KG1 (cell line): ENCODE measurements at regions not wholly inside any gene's neighbourhood (a gene's known extent, or its start where the extent isn't known, plus 50 kb on each side); places are given as distances from the start of the nearest gene placed in this dataset.
"Not testable (repeated sequence)": the region's sequence is repeated elsewhere in the genome, so short reads cannot be mapped to it uniquely, and the experiment has no call there.

ENCODE experiments used
- DNase-seq: peaks from one replicate; lab custom pipeline; 2025; lab: John Stamatoyannopoulos, UW

DNA sequence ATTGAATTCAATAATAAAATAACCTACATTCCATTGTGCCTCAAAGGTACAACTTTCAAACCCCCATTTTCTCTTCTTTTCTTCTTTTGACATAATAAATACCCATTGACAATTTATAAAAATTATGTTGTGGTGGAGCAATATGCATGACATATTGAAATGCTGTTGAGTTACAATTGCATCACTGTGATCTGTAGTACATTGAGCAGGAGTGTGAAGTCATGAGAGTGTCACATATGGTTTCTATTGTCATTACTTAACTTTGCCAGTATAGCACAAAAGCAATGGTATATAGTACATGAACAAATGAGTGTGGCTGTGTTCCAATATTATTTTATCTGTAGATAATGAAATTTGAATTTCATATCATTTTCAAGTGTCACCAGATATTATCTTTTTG is 441.3 kb downstream of the GJA1 start:
- no peak for DNase-seq

DNA sequence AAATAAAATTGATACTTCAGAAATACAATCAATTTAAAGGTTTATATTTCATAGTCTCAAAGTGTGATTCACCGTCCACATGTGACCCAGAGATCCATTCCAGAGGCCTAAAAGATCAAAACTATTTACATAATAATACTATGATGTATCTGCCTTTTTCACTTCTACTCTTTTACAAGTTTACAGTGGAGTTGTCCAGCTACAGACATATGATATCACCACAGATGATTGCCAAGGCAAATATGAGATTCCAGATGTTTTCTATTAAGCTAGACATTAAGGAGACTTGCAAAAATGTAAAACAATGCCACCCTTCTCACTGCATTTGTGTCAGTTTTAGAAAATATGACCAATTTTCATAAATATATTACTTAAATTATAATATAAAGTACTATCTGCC is 443.7 kb downstream of the GJA1 start:
- no peak for DNase-seq

DNA sequence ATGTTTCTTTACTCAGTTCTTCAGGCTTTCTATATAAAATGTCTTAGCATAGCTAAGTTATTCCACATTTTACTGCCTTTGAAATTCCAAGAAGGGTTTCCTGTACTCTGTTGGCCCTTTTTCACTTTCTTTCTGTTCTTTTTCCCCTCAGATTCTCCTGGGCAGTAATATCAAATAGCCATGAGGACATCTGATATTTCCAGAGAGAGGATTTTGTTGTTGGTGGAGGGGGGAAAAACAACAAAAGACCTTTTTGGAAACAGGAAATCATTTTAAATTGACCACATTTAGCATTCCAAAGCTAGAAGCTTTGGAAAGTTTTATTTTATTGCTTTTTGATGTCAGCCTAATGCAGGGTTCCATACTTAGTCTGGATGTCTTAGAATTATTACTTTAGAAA is 445.4 kb downstream of the GJA1 start:
- DNase-seq = no peak

DNA sequence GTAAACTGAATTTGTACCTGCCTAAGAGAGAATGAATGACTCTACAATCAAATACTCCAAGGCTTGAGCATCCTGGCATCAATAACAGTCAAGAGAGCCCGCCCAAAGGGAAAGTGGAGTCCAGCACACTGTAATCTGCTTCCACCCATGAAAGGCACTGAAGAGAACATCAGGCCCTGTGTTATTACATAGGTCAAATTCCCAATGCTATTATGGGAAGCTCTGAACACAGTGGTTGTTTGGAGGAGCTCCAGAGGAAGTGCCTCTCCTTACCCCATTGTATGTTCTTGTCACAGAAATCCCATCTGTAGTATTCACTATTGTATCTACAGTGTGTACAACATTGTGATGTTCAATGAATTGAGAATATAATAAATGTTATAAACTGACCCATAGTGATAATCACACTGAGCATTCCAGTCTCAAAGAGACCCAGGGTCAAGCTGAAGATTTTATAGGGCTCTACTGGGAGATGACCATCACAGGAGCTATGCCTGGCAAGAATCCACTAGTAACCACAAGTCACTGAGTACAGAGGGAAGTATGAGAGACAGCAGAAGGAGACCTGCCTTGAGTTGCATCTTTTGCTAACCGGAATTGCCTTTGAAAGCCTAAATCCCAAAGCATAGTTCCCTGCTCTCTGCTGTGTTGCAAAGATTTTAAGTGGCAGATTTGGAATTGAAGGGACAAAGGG is 446.7 kb downstream of the GJA1 start:
- DNase-seq = no peak

DNA sequence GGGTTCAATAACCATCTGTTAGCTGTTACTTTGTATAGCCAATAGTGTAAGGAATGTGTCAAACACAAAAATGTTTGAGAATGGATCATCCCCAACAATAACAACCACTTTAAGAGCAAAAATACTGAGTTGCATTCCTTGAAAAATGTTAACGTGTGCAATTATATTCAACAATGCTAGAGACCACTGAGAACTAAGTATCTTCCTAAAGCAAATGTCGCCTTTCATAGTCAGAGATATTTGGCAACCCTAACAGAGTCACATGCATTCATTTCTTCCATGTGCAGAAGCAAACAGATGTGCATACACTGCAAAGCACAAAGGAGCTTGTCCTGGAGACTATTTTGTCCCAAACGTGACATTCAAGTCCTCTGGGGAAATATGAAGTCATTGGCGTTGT is 448.6 kb downstream of the GJA1 start:
- no peak for DNase-seq

DNA sequence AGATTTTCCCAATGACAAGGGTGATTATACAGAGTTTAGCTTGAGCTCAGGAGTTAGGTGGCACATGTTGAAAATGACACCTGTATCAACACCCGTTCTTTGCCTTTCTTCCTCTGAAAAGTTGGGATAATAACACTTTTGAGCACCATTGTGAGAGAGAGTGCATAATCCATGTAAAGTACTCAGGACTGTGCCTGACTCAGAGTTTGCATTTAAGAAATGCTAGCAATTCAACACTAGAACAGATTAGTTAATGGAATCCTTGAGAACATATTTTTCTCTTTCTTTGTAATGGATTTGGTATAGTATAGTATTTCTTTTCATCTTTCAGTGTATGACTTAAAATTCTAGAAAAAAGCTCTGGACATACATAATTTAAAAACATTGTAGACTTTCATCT is 449.2 kb downstream of the GJA1 start:
- no peak for DNase-seq

DNA sequence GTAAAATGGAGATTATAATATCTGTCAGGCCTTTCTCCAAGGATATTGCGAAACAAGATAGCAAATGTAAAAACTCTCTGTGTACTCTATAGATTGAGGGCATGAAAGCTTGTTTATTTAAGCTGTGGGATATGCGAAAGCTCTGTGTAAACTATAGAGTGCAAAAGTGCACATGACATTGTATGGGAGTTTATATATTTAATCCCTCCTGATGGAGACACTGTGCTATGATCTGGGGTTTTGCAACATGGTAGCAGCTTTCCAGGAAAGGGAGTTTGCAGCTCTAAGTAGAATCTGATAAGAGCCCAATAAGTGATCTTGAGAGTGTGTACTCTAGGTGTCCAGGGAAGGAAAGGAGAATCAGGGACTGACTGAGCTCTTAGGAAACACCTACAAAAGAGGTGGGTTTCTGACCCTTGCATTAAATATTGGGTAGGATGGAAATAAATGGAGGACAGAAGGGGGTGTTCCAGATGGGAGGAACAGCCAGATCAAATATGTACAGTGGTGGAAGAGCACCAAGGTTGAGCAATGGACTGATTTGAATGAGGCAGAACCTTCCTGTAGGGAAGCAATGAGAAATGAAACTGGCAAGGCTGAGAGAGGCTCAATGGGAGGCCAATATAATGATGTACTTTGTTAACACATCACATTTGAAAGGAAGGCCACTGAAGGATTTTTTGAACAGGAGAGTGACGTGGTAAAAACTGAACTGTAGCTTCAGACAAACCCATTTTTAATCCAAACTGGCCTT is 450.1 kb downstream of the GJA1 start:
- DNase-seq = no peak

DNA sequence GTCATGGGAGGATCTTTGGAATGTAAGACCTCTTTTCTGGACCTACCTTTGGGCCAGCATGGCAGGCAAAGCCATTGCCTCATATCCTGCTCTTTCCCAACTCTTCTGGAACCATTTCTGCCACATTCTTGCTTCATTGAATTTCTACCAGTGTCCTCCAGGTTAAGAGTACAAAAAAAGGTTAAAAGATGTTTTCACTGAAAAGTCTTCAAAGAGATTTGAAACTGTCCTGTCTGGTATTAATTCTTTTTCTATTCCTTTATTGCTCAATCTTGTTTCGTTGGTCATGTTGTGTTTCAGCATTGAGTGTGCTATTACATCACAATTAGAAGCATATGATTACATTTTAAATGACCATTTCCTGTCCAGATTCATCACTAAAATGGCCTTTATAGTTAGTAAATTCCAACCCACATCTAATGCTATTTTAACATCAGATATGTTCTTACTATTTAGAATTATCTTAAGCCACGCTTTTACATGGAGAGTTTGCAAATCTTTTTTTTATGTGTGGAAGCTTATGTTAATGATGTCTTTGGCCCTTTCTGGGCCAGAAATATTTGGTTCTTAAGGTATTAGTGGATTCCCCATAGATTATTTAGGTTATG is 450.9 kb downstream of the GJA1 start:
- no peak for DNase-seq

DNA sequence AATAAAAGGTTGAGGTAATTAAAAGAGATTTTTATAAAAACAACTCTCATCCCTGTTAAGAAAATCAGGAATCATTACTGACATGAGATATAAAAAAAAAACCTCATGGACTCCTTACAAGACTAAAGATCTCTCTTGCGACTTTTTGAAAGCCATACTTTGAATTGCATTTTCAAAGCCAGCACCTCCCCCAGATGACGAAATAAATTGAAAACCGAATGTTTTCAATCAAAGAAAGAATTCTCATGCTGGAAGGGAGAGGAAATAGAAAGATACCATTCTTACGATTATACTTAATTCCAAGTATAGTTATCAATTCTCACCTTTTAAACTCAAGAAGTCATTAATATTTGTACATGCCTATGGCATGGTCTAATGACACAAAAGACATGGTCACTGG is 452.3 kb downstream of the GJA1 start:
- DNase-seq = no peak

DNA sequence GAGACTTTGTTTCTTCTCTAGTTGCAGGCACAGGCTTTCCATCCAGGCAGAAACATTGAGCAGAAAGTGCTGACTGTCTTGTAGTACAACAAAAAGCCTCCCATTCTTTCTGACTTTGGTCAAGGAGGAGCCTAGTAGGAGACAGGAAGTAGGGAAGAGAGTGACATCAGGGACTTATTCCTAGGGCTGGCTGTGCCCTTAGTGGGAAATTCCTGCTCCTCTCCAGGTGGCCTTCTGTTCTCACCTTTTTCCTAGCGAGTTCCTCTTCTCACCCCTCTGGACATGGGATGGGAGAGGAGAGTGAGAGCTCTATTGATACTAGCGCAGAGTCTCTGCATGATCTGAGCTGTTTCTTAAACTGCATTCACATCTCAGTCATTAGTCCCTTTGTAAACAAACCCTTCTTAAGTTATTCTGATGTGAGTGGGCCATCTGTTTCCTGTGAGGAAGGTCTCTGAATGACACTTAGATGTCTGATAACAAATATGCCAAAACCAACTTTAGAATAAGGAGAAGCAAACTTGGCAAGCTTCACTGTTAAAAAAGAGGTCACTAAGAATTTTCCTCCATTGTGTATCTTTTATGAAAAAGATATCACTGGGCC is 455.0 kb downstream of the GJA1 start:
- no peak for DNase-seq

DNA sequence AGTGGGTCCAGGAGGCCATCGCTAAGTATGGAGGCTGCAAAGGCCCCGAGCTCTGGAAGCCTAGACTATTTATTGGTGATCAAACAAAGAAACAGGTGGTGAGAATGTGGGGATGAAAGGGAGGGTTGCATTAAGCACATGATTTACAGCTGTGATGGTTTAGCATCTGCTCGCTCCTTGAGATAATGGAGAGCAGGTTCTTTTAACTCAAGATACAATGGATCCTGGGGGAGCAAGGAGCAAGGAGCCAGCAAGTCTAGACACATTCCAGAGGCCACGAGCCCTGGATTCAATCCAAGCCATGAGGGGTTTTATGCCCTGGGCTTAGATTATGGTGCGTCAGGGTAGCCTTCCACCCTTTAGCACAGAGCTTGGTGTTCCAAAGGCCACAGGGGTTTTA is 460.3 kb downstream of the GJA1 start:
- not testable (repeated sequence) for DNase-seq

DNA sequence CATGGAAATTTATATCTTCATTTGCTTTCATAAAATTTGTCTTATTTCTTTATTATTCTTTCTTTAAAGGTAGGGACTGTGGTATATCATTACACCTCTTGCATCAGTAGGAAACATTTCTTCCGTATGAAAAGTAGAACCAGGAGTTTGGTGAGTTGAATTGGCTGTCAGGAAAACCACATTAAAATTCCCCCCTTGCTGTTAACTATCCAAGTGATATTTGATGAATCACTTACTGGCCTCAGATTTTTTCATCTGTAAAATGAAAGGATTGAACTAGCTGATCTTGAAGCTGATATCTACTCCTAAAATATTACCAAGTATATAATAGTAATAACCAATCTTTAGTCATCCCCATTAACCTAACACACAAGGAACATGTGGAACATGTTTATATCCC is 460.9 kb downstream of the GJA1 start:
- DNase-seq = no peak

DNA sequence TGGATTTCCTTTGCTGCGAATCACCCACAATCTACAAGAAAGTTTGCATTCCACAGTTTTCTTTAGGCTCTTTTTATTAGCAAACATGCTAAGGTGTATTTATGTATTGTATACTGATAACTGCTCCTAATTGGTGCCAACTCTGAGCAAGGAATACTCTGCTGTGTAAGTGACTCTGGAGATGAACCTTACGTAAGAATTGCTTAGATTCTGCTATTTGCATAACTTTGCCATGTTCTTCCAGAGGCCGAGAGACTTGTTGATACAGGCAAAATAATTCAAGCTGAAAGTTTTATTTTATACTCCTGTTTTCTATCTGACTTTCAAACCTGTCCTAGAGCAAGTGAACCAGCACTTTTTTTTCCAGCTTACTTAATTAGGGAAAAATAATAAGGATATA is 461.3 kb downstream of the GJA1 start:
- DNase-seq = no peak

DNA sequence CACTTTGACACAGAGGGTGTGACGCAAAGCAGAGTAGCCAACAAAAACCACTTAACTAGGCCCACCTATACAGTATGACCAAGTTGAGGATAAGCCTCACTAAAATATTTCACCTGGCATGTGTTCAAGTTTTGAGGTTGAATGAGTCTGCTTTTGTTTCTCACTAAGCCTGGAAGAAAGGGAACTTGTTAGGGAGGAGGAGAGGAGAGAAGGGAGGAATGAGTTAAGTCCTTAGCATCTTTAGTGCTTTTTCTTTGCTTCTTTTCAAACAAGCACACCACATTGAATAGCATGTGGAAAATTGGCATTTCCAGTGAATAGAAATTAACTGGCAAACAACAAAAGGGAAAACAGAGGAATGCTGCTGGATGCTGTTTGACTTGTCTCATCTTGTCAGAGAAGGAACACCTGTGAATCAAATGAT is 461.9 kb downstream of the GJA1 start:
- no peak for DNase-seq

DNA sequence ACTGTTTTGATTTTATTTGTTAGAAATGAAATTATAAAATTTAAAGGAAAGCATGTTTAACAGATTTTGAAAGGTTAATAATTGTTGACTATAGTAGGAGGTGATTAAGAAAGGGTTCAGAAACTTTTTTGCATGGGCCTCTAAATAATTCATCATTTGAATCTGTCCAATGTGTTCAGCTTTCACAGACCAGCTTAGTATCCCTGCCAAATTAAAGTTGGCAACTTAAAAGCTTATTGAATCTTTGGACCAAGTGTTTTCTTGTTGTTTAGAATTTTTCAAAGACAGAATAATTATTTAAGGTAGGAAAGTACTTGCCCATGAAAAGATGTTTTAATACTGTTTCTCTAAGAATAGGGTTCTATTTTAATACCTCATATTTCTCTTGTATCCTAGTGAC is 466.0 kb downstream of the GJA1 start:
- DNase-seq = no peak

DNA sequence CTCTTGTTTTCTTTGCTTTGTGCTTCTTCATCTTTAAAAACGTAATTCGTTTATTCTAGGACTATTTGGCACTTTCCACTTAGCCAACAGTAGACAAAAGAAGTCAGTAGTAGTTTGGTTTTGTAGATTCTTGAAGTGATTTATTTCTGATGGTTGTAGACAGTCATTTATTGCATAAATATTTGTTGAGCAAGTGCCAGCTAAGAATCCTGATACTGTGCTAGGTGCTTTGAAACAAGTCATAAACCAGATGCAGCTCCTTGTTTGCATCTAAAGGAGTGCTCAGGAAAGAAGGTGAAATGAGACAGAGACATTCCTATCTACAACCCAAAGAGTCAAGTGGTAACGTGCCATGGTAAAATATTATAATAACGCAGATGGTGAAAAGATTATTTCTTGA is 469.1 kb downstream of the GJA1 start:
- DNase-seq = no peak

DNA sequence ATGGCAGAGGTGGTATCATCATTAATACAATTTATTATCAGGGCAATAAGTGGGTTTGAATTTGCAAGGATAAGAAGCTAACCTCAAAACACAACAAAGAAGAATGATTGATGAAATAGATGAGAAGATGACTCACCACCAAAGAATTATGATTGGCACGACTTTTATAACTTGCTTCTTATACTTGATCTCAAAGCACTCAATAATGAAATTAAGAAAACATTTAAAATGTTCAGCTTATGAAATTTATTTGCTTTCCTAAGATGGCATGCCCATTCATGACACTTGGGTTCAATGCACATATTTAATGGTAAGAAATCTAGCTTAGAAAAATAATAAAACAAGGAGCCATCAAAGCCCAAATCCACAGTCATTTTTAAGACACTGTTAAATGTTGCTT is 477.5 kb downstream of the GJA1 start:
- DNase-seq = no peak

DNA sequence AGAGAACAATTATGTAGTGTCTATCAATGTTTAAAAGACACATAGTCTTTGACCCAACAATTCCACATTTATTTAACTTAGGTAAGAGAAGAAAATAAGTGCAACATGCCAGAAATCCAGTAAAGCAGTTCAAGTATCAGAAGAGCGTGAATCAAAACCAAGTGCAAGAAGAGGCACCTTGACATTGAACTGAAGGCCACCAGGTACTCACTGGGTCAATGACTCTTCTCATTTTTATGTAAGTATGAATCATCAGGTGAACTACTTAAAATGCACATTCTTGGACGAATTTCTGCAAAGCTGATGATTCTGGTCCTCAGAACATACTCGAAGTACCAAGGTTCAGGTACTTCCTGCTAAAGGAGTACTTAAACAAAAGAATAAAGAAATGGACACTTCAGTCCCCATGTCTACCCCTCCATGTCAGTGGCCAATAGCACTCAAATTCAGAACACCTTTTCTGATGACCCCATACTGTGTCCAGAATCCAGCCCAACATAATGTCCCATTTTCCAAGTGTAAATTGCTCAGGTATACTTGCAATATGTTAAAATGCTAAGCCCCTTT is 481.9 kb downstream of the GJA1 start:
- DNase-seq = no peak

DNA sequence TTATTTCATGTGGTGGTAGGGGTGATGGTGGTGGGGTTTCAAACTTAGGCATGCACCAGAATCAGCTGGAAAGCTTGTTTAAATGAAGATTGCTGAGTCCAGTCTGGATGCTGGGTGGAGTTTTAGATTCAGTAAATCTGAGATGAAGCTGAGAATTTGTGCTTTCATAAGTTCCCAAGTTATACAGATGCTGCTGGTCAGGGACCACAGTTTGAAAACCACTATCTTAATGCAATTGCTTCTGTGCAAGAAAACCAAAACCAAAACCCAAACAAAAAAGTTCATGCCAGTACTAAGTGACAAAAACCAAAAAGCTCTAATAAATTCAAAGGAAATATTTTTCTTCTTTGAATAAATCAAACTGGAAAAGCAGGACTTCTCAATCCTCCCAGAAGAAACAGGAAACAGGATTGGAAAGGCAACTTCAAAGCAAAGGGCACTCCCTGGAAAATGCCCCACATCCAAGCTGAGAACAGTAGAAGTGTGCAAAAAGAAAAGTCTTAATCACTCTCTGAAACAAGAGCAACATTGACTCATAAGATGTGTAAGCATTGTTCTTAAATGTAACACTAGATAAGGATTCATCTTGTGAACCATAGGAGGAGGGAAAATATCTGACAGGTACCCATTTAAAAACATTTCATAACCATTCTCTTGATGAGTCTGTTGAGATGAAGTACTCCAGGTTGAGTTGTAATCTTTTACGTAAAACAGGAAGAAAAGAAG is 481.5 kb upstream of the HSF2 start:
- no peak for DNase-seq

DNA sequence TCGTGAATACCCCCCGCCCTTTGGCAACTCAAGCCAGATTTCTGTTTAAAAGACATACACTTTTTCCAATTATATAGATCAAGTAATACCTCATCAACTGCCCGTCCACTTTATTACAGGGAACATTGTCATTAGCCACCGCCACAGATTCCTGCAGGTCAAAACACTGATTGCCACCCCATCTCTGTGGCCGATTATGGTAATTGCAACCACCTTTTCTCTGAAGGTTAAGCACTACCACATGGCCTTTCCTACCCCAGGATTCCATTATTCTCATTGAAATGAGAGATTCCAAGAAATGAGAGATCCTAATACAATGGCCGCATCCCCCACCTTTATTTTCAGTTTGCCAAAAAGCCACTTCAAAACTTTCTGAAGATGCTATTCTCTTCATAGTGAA is 478.8 kb upstream of the HSF2 start:
- no peak for DNase-seq

DNA sequence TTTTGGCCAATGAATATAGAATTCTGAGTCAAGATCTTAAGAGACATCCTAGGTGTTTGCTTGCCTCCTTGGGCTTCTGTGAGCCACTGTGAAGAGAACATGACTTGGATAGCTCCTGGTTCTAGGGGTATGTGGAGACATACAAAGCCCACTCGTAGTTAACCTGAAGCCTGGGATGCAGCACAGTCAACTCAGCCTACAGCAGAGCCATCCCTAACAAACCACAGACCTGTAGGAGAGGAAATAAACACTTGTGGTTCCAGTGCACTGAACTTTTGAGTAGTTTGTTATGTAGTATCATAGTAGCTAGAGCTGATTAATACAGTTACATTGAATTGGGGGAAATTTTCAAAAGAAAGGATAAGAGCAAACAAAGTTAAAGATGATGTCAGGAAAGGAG is 474.4 kb upstream of the HSF2 start:
- no peak for DNase-seq
